Left ventricle myocardium inferior (tissue), 1 donor: ENCODE measurements at regions not wholly inside any gene's neighbourhood (a gene's known extent, or its start where the extent isn't known, plus 50 kb on each side); places are given as distances from the start of the nearest gene placed in this dataset.

ENCODE experiments used
- DNase-seq: peaks from one replicate; pipeline ENCODE4 v3.0.0-alpha.2; 2020
- H3K27ac ChIP-seq: fragments of 200-600 bp; replicated peaks from 2 replicates; pipeline ENCODE4 v1.8.0; 2021
- H3K27me3 ChIP-seq: fragments of 200-600 bp; 2 replicates; pipeline ENCODE4 v1.8.0; 2021; ENCODE audit warnings: low read depth
- H3K36me3 ChIP-seq: fragments of 200-600 bp; 2 replicates; pipeline ENCODE4 v1.8.0; 2021
- H3K4me1 ChIP-seq: fragments of 200-600 bp; 2 replicates; pipeline ENCODE4 v1.8.0; 2021
- H3K4me3 ChIP-seq: fragments of 200-600 bp; 2 replicates; pipeline ENCODE4 v1.8.0; 2021; ENCODE audit warnings: mild to moderate bottlenecking, moderate library complexity
- H3K9me3 ChIP-seq: fragments of 200-600 bp; replicated peaks from 2 replicates; pipeline ENCODE4 v1.8.0; 2021
- intact Hi-C: fragments of 100-400 bp; cut with micrococcal nuclease; formaldehyde crosslinking; loops from one replicate; pipeline ENCODE4 v1.11.0; 2022
- TF ChIP-seq, protein P1 (sequence below): fragments of 200-600 bp; IDR thresholded peaks from 2 replicates; pipeline ENCODE4 v1.8.0; 2021; ENCODE audit warnings: antibody characterized with exemption, mild to moderate bottlenecking, borderline replicate concordance
- donor health status: DM: no; HTN: yes; CAD: no; lungs with severe emphysema.

DNA sequence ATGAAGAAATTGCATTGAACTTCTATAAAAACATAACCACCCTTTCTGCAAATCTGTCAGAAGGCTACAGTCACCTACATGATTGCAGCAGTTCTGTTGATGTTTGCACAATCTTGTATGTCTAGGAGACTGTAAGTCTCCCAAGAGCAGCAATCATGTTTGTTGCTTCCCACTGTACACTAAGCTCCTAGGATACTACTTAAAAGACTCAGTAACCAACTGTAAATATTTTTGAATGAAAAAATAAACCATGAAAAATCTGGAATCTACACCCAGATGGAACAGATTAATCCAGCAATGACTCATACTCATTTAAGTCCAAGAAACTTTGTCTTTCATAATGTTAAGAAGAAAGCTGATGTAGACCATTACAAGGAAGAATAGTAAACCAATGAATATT is 168.5 kb upstream of the ATXN1 start:
- no peak overlapping the region for H3K27ac ChIP-seq
- H3K9me3 ChIP-seq = no peaks in the 10 kb centered on the region
- no peaks in the 10 kb centered on the region for H3K27me3 ChIP-seq
- TF ChIP-seq, protein P1, sequence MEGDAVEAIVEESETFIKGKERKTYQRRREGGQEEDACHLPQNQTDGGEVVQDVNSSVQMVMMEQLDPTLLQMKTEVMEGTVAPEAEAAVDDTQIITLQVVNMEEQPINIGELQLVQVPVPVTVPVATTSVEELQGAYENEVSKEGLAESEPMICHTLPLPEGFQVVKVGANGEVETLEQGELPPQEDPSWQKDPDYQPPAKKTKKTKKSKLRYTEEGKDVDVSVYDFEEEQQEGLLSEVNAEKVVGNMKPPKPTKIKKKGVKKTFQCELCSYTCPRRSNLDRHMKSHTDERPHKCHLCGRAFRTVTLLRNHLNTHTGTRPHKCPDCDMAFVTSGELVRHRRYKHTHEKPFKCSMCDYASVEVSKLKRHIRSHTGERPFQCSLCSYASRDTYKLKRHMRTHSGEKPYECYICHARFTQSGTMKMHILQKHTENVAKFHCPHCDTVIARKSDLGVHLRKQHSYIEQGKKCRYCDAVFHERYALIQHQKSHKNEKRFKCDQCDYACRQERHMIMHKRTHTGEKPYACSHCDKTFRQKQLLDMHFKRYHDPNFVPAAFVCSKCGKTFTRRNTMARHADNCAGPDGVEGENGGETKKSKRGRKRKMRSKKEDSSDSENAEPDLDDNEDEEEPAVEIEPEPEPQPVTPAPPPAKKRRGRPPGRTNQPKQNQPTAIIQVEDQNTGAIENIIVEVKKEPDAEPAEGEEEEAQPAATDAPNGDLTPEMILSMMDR = no peak
- no peak for DNase-seq
- intact Hi-C loops = no loop called here
- no peaks in the 10 kb centered on the region for H3K4me1 ChIP-seq
- H3K36me3 ChIP-seq = no peaks in the 10 kb centered on the region
- H3K4me3 ChIP-seq = no peak overlapping the region

DNA sequence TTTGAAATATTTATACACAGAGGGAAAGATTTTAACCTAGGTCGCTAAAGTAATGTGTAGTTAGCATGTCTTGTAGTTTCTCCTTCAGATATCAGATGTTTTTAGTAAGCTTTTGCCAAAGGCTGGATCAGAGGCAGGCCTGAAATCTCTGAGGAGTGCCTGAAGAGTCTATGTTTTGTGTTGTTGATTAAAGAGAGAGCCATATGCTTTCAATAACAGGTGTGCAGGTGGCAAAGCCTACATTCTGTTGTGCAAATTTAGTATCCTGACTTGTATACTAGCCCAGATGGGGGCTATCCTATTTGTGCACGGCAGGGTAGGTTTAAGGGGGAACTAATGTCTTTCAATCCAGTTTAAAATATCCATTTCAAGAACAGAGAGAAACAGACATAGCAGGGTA is 167.1 kb upstream of the ATXN1 start:
- Histone ChIP-seq H3K27me3 (no peaks in the 10 kb centered on the region), H3K27ac (no peak overlapping the region), H3K4me1 (no peaks in the 10 kb centered on the region), H3K9me3 (no peaks in the 10 kb centered on the region), H3K4me3 (no peak overlapping the region), H3K36me3 (no peaks in the 10 kb centered on the region)
- TF ChIP-seq, protein P1 = no peak
- intact Hi-C loops = no loop called here
- no peak for DNase-seq

DNA sequence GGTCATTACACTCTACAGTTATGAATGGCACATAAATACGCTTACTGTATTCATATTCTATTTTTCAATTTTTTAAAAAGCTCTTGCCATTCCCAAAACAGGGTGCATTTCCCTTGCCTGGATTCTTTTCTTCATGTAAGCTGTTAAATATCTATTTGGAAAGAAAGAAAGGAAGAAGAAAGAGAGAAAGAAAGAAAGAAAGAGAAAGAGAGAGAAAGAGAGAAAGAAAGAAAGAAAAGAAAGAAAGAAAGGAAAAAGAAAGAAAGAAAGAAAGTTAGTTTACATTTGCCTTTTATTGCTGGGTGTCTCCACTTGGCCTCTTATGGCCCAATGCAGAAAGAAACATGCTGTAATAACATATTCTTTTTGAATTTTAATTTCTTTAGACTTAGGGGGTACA is 165.9 kb upstream of the ATXN1 start:
- Histone ChIP-seq H3K36me3 (no peaks in the 10 kb centered on the region), H3K9me3 (no peaks in the 10 kb centered on the region), H3K27me3 (no peaks in the 10 kb centered on the region), H3K4me1 (no peaks in the 10 kb centered on the region), H3K27ac (no peak overlapping the region), H3K4me3 (no peak overlapping the region)
- TF ChIP-seq, protein P1 = no peak
- DNase-seq = no peak
- intact Hi-C loops = no loop called here

DNA sequence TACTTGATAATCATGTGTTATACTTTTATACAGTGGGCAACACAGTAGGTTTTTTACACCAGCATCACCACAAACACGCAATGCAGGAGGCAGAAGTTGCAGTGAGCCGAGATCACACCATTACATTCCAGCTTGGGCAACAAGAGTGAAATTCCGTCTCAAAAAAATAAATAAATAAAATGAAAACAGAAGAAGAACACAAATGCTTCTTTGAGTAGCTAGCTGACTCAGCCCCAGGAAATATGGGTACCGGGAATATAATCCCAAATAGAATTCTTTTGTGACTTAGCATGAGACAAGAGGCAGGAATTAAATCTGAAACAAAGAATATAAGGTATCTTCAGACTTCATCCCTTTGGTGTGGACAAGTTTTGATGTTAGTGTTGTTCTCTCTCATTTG is 164.2 kb upstream of the ATXN1 start:
- Histone ChIP-seq H3K4me3 (no peak overlapping the region), H3K27me3 (no peaks in the 10 kb centered on the region), H3K4me1 (no peaks in the 10 kb centered on the region), H3K27ac (no peak overlapping the region), H3K9me3 (no peaks in the 10 kb centered on the region), H3K36me3 (no peaks in the 10 kb centered on the region)
- DNase-seq = no peak
- TF ChIP-seq, protein P1 = no peak
- intact Hi-C loops = no loop called here

DNA sequence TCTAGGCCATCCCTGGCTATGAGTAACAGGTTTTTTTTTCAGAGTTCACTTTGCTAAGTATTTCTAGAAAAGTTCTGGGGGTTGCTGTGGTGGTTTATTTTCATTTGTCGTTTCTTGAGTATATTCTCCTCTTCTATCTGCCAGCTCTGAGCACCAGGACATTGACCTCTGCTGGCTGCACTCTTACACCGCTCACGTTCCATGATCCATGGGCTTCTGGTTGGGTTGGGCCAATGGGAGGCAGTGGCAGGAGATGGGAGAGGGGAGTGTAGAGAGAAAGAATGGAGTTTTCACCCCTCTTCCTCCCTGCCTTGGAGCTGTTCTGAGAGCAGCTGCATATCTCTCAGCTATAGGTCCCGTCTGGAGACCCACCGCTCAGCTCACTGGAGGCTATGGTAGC is 161.0 kb upstream of the ATXN1 start:
- Histone ChIP-seq H3K4me1 (no peaks in the 10 kb centered on the region), H3K27ac (no peak overlapping the region), H3K9me3 (no peaks in the 10 kb centered on the region), H3K4me3 (no peak overlapping the region), H3K27me3 (no peaks in the 10 kb centered on the region), H3K36me3 (no peaks in the 10 kb centered on the region)
- TF ChIP-seq, protein P1 = no peak
- intact Hi-C loops = no loop called here
- no peak for DNase-seq
